GM12878 (cell line): ENCODE measurements at regions not wholly inside any gene's neighbourhood (a gene's known extent, or its start where the extent isn't known, plus 50 kb on each side); places are given as distances from the start of the nearest gene placed in this dataset.
A peak's percentile ranks its signal among the peaks of the same experiment; 100 is the strongest.

ENCODE experiments used
- BACH1 ChIP-seq: fragments of 450-650 bp; IDR thresholded peaks from 2 replicates; pipeline ENCODE4 v1.6.1; 2017; ENCODE audit warnings: mild to moderate bottlenecking, borderline replicate concordance
- ETV6 ChIP-seq, 2 experiments: fragments of 450-650 bp in 1 of 2; IDR thresholded peaks in 1 of 2; conservative IDR thresholded peaks in 1 of 2; 2 replicates each; pipeline ENCODE4 v1.6.1; 2014; ENCODE audit warnings: antibody characterized with exemption in 1 of 2, borderline replicate concordance in 1 of 2, low read depth in 1 of 2, mild to moderate bottlenecking in 1 of 2, moderate library complexity in 1 of 2
- MYC ChIP-seq: IDR thresholded peaks from 2 replicates; pipeline ENCODE4 v1.6.1; 2011; ENCODE audit warnings: mild to moderate bottlenecking, low read length, moderate library complexity, inconsistent platforms; ENCODE audit not compliant: insufficient read depth, insufficient replicate concordance, insufficient read length, severe bottlenecking
- NFIC ChIP-seq: IDR thresholded peaks from 2 replicates; pipeline ENCODE4 v1.6.1; 2012; ENCODE audit warnings: low read depth, mild to moderate bottlenecking, inconsistent platforms, low read length, moderate library complexity
- NFYB ChIP-seq: IDR thresholded peaks from 2 replicates; pipeline ENCODE4 v1.6.1; 2011; ENCODE audit warnings: low read depth, mild to moderate bottlenecking, low read length, improper control_type of control experiment, moderate library complexity; ENCODE audit not compliant: insufficient read depth
- PRDM15 ChIP-seq: fragments of 450-650 bp; formaldehyde crosslinking; IDR thresholded peaks from 2 replicates; pipeline ENCODE4 v1.4.0; 2020; ENCODE audit warnings: mild to moderate bottlenecking, moderate library complexity
- SIN3A ChIP-seq: IDR thresholded peaks from 2 replicates; pipeline ENCODE4 v1.6.1; 2012; ENCODE audit warnings: low read depth, low read length, improper control_type of control experiment
- TAF1 ChIP-seq: IDR thresholded peaks from 2 replicates; pipeline ENCODE4 v1.6.1; 2011; ENCODE audit warnings: mild to moderate bottlenecking, low read depth, low read length, borderline replicate concordance
- TARDBP ChIP-seq: IDR thresholded peaks from 2 replicates; pipeline ENCODE4 v1.6.1; 2016; ENCODE audit warnings: borderline replicate concordance
- TCF7 ChIP-seq: IDR thresholded peaks from 2 replicates; pipeline ENCODE4 v1.6.1; 2014; ENCODE audit warnings: antibody characterized with exemption, borderline replicate concordance
- ZBTB40 ChIP-seq: fragments of 450-650 bp; IDR thresholded peaks from 2 replicates; pipeline ENCODE4 v1.6.1; 2016; ENCODE audit warnings: mild to moderate bottlenecking, moderate library complexity, borderline replicate concordance
- TF ChIP-seq, protein P1 (sequence below): fragments of 450-650 bp; IDR thresholded peaks from 2 replicates; pipeline ENCODE4 v1.6.1; 2017; ENCODE audit warnings: low read depth, mild to moderate bottlenecking, moderate library complexity
- TF ChIP-seq, protein P2 (sequence below): IDR thresholded peaks from 2 replicates; pipeline ENCODE4 v1.6.1; 2011; ENCODE audit warnings: mild to moderate bottlenecking, low read depth, low read length, moderate library complexity; ENCODE audit not compliant: insufficient replicate concordance
- TF ChIP-seq, protein P3 (sequence below): fragments of 450-650 bp; IDR thresholded peaks from 2 replicates; pipeline ENCODE4 v1.6.1; 2014; ENCODE audit warnings: mild to moderate bottlenecking

DNA sequence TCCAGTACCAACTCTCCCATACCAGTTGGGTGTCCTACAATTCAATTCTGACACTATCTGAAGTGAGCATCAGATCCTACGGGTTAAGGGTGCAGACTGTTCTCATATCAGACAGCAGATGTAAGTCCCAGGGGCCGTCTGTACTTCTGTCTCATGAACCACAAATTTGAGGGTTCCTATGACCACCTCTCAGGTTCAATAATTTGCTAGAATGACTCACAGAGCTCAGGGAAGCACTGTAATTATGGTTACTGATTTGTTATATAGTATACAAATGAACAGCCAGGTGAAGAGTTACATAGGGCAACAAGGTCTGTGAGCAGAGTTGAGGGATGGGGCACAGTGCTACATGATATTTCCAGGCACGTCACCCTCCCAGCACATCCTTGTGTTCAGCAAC is 499.1 kb downstream of the DMAC1 start (continued):
- TF ChIP-seq, protein P1, sequence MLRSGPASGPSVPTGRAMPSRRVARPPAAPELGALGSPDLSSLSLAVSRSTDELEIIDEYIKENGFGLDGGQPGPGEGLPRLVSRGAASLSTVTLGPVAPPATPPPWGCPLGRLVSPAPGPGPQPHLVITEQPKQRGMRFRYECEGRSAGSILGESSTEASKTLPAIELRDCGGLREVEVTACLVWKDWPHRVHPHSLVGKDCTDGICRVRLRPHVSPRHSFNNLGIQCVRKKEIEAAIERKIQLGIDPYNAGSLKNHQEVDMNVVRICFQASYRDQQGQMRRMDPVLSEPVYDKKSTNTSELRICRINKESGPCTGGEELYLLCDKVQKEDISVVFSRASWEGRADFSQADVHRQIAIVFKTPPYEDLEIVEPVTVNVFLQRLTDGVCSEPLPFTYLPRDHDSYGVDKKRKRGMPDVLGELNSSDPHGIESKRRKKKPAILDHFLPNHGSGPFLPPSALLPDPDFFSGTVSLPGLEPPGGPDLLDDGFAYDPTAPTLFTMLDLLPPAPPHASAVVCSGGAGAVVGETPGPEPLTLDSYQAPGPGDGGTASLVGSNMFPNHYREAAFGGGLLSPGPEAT, result no peak
- no peak for TF ChIP-seq BACH1
- TF ChIP-seq MYC, result no peak
- TF ChIP-seq ETV6 (conservative IDR thresholded peaks at IDR 0.05 in 1 of 2, IDR thresholded peaks at IDR 0.05 in 1 of 2; ENCODE audit: borderline replicate concordance in 1 of 2, low read depth in 1 of 2), result no peak
- no peak for TF ChIP-seq TCF7
- TF ChIP-seq PRDM15 (CRISPR knock-in tag), result no peak
- TF ChIP-seq, protein P2, sequence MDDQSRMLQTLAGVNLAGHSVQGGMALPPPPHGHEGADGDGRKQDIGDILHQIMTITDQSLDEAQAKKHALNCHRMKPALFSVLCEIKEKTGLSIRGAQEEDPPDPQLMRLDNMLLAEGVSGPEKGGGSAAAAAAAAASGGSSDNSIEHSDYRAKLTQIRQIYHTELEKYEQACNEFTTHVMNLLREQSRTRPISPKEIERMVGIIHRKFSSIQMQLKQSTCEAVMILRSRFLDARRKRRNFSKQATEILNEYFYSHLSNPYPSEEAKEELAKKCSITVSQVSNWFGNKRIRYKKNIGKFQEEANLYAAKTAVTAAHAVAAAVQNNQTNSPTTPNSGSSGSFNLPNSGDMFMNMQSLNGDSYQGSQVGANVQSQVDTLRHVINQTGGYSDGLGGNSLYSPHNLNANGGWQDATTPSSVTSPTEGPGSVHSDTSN, result no peak
- TF ChIP-seq ZBTB40, result no peak
- TF ChIP-seq TAF1, result no peak
- no peak for TF ChIP-seq NFYB
- TF ChIP-seq TARDBP, result no peak
- peak; percentile 45; the same call in 1 of the 2 replicates for TF ChIP-seq NFIC
- no peak for TF ChIP-seq SIN3A
- TF ChIP-seq, protein P3, sequence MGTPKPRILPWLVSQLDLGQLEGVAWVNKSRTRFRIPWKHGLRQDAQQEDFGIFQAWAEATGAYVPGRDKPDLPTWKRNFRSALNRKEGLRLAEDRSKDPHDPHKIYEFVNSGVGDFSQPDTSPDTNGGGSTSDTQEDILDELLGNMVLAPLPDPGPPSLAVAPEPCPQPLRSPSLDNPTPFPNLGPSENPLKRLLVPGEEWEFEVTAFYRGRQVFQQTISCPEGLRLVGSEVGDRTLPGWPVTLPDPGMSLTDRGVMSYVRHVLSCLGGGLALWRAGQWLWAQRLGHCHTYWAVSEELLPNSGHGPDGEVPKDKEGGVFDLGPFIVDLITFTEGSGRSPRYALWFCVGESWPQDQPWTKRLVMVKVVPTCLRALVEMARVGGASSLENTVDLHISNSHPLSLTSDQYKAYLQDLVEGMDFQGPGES, result no peak
